GM12878 (cell line): ENCODE measurements at regions not wholly inside any gene's neighbourhood (a gene's known extent, or its start where the extent isn't known, plus 50 kb on each side); places are given as distances from the start of the nearest gene placed in this dataset.

ENCODE experiments used
- BCL11A ChIP-seq: IDR thresholded peaks from 2 replicates; pipeline ENCODE4 v1.6.1; 2011; ENCODE audit warnings: low read depth, low read length
- ETV6 ChIP-seq, 2 experiments: fragments of 450-650 bp in 1 of 2; IDR thresholded peaks in 1 of 2; conservative IDR thresholded peaks in 1 of 2; 2 replicates each; pipeline ENCODE4 v1.6.1; 2014; ENCODE audit warnings: antibody characterized with exemption in 1 of 2, borderline replicate concordance in 1 of 2, low read depth in 1 of 2, mild to moderate bottlenecking in 1 of 2, moderate library complexity in 1 of 2
- JUND ChIP-seq: IDR thresholded peaks from 2 replicates; pipeline ENCODE4 v1.6.1; 2012; ENCODE audit warnings: low read depth, mild to moderate bottlenecking, low read length, improper control_type of control experiment, moderate library complexity
- NFYA ChIP-seq: IDR thresholded peaks from 2 replicates; pipeline ENCODE4 v1.6.1; 2011; ENCODE audit warnings: low read depth, mild to moderate bottlenecking, low read length, improper control_type of control experiment, borderline replicate concordance
- NR2C2 ChIP-seq: IDR thresholded peaks from 2 replicates; pipeline ENCODE4 v1.6.1; 2011; ENCODE audit warnings: borderline replicate concordance, low read depth; ENCODE audit not compliant: control insufficient read depth, insufficient read length
- SKIL ChIP-seq: fragments of 450-650 bp; IDR thresholded peaks from 2 replicates; pipeline ENCODE4 v1.6.1; 2017; ENCODE audit warnings: mild to moderate bottlenecking, low read depth, inconsistent platforms; ENCODE audit not compliant: poor library complexity, severe bottlenecking
- SPI1 ChIP-seq: IDR thresholded peaks from 2 replicates; pipeline ENCODE4 v1.6.1; 2011; ENCODE audit warnings: low read depth, mild to moderate bottlenecking, low read length, moderate library complexity, borderline replicate concordance; ENCODE audit not compliant: insufficient read depth
- ZNF217 ChIP-seq: fragments of 450-650 bp; IDR thresholded peaks from 2 replicates; pipeline ENCODE4 v1.6.1; 2017; ENCODE audit warnings: antibody characterized with exemption, mild to moderate bottlenecking
- ZNF687 ChIP-seq: fragments of 450-650 bp; IDR thresholded peaks from 2 replicates; pipeline ENCODE4 v1.6.1; 2017; ENCODE audit warnings: mild to moderate bottlenecking, moderate library complexity
- TF ChIP-seq, protein P1 (sequence below): IDR thresholded peaks from 2 replicates; pipeline ENCODE4 v1.6.1; 2011; ENCODE audit warnings: mild to moderate bottlenecking, low read depth, low read length, moderate library complexity; ENCODE audit not compliant: insufficient replicate concordance

- TF ChIP-seq SKIL (no peak), NFYA (no peak), JUND (no peak), ETV6 (conservative IDR thresholded peaks at IDR 0.05 in 1 of 2, IDR thresholded peaks at IDR 0.05 in 1 of 2; ENCODE audit: borderline replicate concordance in 1 of 2, low read depth in 1 of 2) (no peak), BCL11A (no peak), ZNF687 (no peak), ZNF217 (no peak), NR2C2 (no peak), SPI1 (no peak)
- TF ChIP-seq, protein P1, sequence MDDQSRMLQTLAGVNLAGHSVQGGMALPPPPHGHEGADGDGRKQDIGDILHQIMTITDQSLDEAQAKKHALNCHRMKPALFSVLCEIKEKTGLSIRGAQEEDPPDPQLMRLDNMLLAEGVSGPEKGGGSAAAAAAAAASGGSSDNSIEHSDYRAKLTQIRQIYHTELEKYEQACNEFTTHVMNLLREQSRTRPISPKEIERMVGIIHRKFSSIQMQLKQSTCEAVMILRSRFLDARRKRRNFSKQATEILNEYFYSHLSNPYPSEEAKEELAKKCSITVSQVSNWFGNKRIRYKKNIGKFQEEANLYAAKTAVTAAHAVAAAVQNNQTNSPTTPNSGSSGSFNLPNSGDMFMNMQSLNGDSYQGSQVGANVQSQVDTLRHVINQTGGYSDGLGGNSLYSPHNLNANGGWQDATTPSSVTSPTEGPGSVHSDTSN = no peak
Observed at GRCh38 chr3:191721390-191721861, 260.5 kb downstream of the PYDC2 start (continued).
